ENCODE measurements at regions not wholly inside any gene's neighbourhood (a gene's known extent, or its start where the extent isn't known, plus 50 kb on each side); places are given as distances from the start of the nearest gene placed in this dataset.

GRCh38 chr5:3123763-3124157 is 372.3 kb upstream of the IRX2 start:
- RAD21 ChIA-PET (ENCODE audit: unreplicated experiment): no interaction called here
- FAIRE-seq: no peak
- TF ChIP-seq CUX1 (IDR thresholded peaks at IDR 0.05; ENCODE audit: insufficient replicate concordance, low read depth, low read length) (no peak), SREBF2 (IDR thresholded peaks at IDR 0.05; ENCODE audit: low read length) (no peak), YBX1 (IDR thresholded peaks at IDR 0.05) (no peak), RCOR1 (conservative IDR thresholded peaks at IDR 0.05; ENCODE audit: low read depth, low read length) (no peak), CREM (IDR thresholded peaks at IDR 0.05; ENCODE audit: low read depth) (no peak), EZH2 (IDR thresholded peaks at IDR 0.05; ENCODE audit: borderline replicate concordance, control insufficient read depth, low read depth, low read length) (no peak), CHD4 (IDR thresholded peaks at IDR 0.05) (no peak), KLF5 (IDR thresholded peaks at IDR 0.05; ENCODE audit: partially characterized antibody) (no peak), BCLAF1 (IDR thresholded peaks at IDR 0.05) (no peak), TCF3 (IDR thresholded peaks at IDR 0.05; ENCODE audit: borderline replicate concordance, insufficient read depth, low read depth, low read length) (no peak), TBL1XR1 (IDR thresholded peaks at IDR 0.05; ENCODE audit: low read depth, low read length) (no peak), IRF4 (IDR thresholded peaks at IDR 0.05; ENCODE audit: low read depth, low read length) (no peak)
- TF ChIP-seq, protein P1, sequence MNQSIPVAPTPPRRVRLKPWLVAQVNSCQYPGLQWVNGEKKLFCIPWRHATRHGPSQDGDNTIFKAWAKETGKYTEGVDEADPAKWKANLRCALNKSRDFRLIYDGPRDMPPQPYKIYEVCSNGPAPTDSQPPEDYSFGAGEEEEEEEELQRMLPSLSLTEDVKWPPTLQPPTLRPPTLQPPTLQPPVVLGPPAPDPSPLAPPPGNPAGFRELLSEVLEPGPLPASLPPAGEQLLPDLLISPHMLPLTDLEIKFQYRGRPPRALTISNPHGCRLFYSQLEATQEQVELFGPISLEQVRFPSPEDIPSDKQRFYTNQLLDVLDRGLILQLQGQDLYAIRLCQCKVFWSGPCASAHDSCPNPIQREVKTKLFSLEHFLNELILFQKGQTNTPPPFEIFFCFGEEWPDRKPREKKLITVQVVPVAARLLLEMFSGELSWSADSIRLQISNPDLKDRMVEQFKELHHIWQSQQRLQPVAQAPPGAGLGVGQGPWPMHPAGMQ (IDR thresholded peaks at IDR 0.05; ENCODE audit: borderline replicate concordance): no peak

More at GRCh38 chr5:3123763-3124157, 372.3 kb upstream of the IRX2 start:
- Histone ChIP-seq H3K79me2 (ENCODE audit: control insufficient read depth, insufficient read depth, low read length) (no peaks in the 10 kb centered on the region), H3K27me3 (replicated peaks in 1 of 2; ENCODE audit: control insufficient read depth in 2 of 2, insufficient read depth in 2 of 2, low read length in 1 of 2) (no peaks in the 10 kb centered on the region), H2AFZ (ENCODE audit: control insufficient read depth, low read depth, low read length) (no peak overlapping the region), H3K36me3 (ENCODE audit: control insufficient read depth in 2 of 2, insufficient read depth in 2 of 2, low read length in 1 of 2) (no peaks in the 10 kb centered on the region), H3K9ac (ENCODE audit: control insufficient read depth, insufficient read depth, low read length) (no peak overlapping the region), H3K4me1 (ENCODE audit: control insufficient read depth, insufficient read depth, low read length) (no peaks in the 10 kb centered on the region), H3K4me3 (no peak overlapping the region), H3K4me2 (ENCODE audit: control insufficient read depth, insufficient read depth) (no peak overlapping the region), H4K20me1 (ENCODE audit: control insufficient read depth, insufficient read depth) (no peaks in the 10 kb centered on the region), H3K9me3 (replicated peaks; ENCODE audit: control insufficient read depth, insufficient read depth, low read length) (no peaks in the 10 kb centered on the region), H3K27ac (ENCODE audit: control insufficient read depth, insufficient read depth) (no peak overlapping the region)
- SMC1A ChIA-PET (ENCODE audit: uncharacterized antibody, unreplicated experiment): no interaction called here
- ATAC-seq: no peak
- CTCF ChIA-PET: no interaction called here
- 21% methylated on average over 1 of the region's 1 CpG for WGBS (ENCODE audit: insufficient coverage, insufficient replicate concordance, low lambda C conversion rate, missing lambda C conversion rate)
- intact Hi-C loops (cut with micrococcal nuclease; ENCODE audit: unreplicated experiment) (no loop called here), in situ Hi-C loops (cut with MboI) (no loop called here)
- DNase-seq (ENCODE audit: low read depth, low spot score): no peak
- POLR2A ChIA-PET: no interaction called here
- no TSS peak for BruUV-seq (replicated peaks)
